Kasumi-1 (cell line): ENCODE measurements at regions not wholly inside any gene's neighbourhood (a gene's known extent, or its start where the extent isn't known, plus 50 kb on each side); places are given as distances from the start of the nearest gene placed in this dataset.
"Not testable (repeated sequence)": the region's sequence is repeated elsewhere in the genome, so short reads cannot be mapped to it uniquely, and the experiment has no call there.

Experiments
- DNase-seq, 2 experiments: peaks; one replicate each; lab custom pipeline; 2025; lab: John Stamatoyannopoulos, UW

GRCh38 chr9:42325561-42325960 is 142.1 kb downstream of the SPATA31A6 start:
- not testable (repeated sequence) for DNase-seq

- DNase-seq = not testable (repeated sequence)
Measured at GRCh38 chr9:42326482-42326881, 143.0 kb downstream of the SPATA31A6 start.

GRCh38 chr9:42335342-42335741 is 151.9 kb downstream of the SPATA31A6 start:
- not testable (repeated sequence) for DNase-seq

- not testable (repeated sequence) for DNase-seq
Measured at GRCh38 chr9:42335984-42336657, 152.7 kb downstream of the SPATA31A6 start.

GRCh38 chr9:42338275-42338674 is 154.8 kb downstream of the SPATA31A6 start:
- not testable (repeated sequence) for DNase-seq

GRCh38 chr9:42339671-42340434 is 156.4 kb downstream of the SPATA31A6 start:
- not testable (repeated sequence) for DNase-seq

GRCh38 chr9:42340435-42340723 is 156.9 kb downstream of the SPATA31A6 start:
- DNase-seq = not testable (repeated sequence)

- not testable (repeated sequence) for DNase-seq
Measured at GRCh38 chr9:42341860-42342259, 158.4 kb downstream of the SPATA31A6 start.

- not testable (repeated sequence) for DNase-seq
Measured at GRCh38 chr9:42342297-42342696, 158.8 kb downstream of the SPATA31A6 start.

GRCh38 chr9:42344508-42344907 is 161.0 kb downstream of the SPATA31A6 start:
- DNase-seq = not testable (repeated sequence)

- DNase-seq = not testable (repeated sequence)
Measured at GRCh38 chr9:42346916-42347315, 163.5 kb downstream of the SPATA31A6 start.

GRCh38 chr9:42349181-42349580 is 165.7 kb downstream of the SPATA31A6 start:
- not testable (repeated sequence) for DNase-seq

- DNase-seq = not testable (repeated sequence)
Measured at GRCh38 chr9:42350412-42350811, 167.0 kb downstream of the SPATA31A6 start.

GRCh38 chr9:42357604-42358373 is 174.3 kb downstream of the SPATA31A6 start:
- not testable (repeated sequence) for DNase-seq

- not testable (repeated sequence) for DNase-seq
Measured at GRCh38 chr9:42358626-42359247, 175.3 kb downstream of the SPATA31A6 start.

- not testable (repeated sequence) for DNase-seq
Measured at GRCh38 chr9:42364410-42365243, 181.2 kb downstream of the SPATA31A6 start.

- DNase-seq = not testable (repeated sequence)
Measured at GRCh38 chr9:42365244-42365945, 181.9 kb downstream of the SPATA31A6 start.

GRCh38 chr9:42368279-42368881 is 184.9 kb downstream of the SPATA31A6 start:
- DNase-seq = not testable (repeated sequence)

GRCh38 chr9:42370172-42370571 is 186.7 kb downstream of the SPATA31A6 start:
- DNase-seq = not testable (repeated sequence)

- DNase-seq = not testable (repeated sequence)
Measured at GRCh38 chr9:42371417-42371816, 188.0 kb downstream of the SPATA31A6 start.
